H1 (cell line): ENCODE measurements at regions not wholly inside any gene's neighbourhood (a gene's known extent, or its start where the extent isn't known, plus 50 kb on each side); places are given as distances from the start of the nearest gene placed in this dataset.

Source experiments
- ATF3 ChIP-seq: IDR thresholded peaks from 2 replicates; pipeline ENCODE4 v1.6.1; 2011; ENCODE audit warnings: low read depth, mild to moderate bottlenecking, low read length; ENCODE audit not compliant: insufficient read depth
- CEBPB ChIP-seq: IDR thresholded peaks from 2 replicates; pipeline ENCODE4 v1.6.1; 2012; ENCODE audit warnings: low read depth, low read length
- CHD1 ChIP-seq: IDR thresholded peaks from 2 replicates; pipeline ENCODE4 v1.6.1; 2012; ENCODE audit warnings: low read depth, low read length, improper control_type of control experiment
- CTCF ChIP-seq, 3 experiments: IDR thresholded peaks; 1 replicate in 2 of 3; 2 replicates in 1 of 3; pipeline versions ENCODE4 v1.5.1 to v1.6.1; 2011; ENCODE audit warnings: low read length in 3 of 3, mild to moderate bottlenecking in 3 of 3, inconsistent platforms in 2 of 3, low read depth in 1 of 3, moderate library complexity in 1 of 3; ENCODE audit not compliant: insufficient read depth in 1 of 3; ENCODE audit errors: control extremely low read depth in 1 of 3
- EP300 ChIP-seq, 2 experiments: IDR thresholded peaks; 1 replicate in 1 of 2; 2 replicates in 1 of 2; pipeline ENCODE4 v1.6.1; 2011 to 2012; ENCODE audit warnings: low read depth in 2 of 2, low read length in 2 of 2, mild to moderate bottlenecking in 2 of 2, borderline replicate concordance in 1 of 2, inconsistent platforms in 1 of 2, moderate library complexity in 1 of 2
- GABPA ChIP-seq: IDR thresholded peaks from 2 replicates; pipeline ENCODE4 v1.6.1; 2011; ENCODE audit warnings: mild to moderate bottlenecking, low read length, moderate library complexity, borderline replicate concordance; ENCODE audit not compliant: insufficient read depth
- KDM5A ChIP-seq: fragments of 200-600 bp; IDR thresholded peaks from 2 replicates; pipeline ENCODE4 v1.7.1; 2012; ENCODE audit warnings: mild to moderate bottlenecking, low read length, inconsistent platforms, mixed read lengths
- MAX ChIP-seq: IDR thresholded peaks from 2 replicates; pipeline ENCODE4 v1.6.1; 2012; ENCODE audit warnings: inconsistent platforms
- POLR2A ChIP-seq, 2 experiments: IDR thresholded peaks; 1 replicate in 1 of 2; 2 replicates in 1 of 2; pipeline ENCODE4 v1.6.1; 2011; ENCODE audit warnings: low read depth in 2 of 2, low read length in 2 of 2, mild to moderate bottlenecking in 2 of 2; ENCODE audit errors: control extremely low read depth in 1 of 2
- POLR2AphosphoS5 ChIP-seq: IDR thresholded peaks from 2 replicates; pipeline ENCODE4 v1.6.1; 2011; ENCODE audit warnings: low read depth, low read length
- SIN3A ChIP-seq, 2 experiments: IDR thresholded peaks in 1 of 2; conservative IDR thresholded peaks in 1 of 2; 2 replicates each; pipeline ENCODE4 v1.6.1; 2011 to 2012; ENCODE audit warnings: low read length in 2 of 2, improper control_type of control experiment in 1 of 2, low read depth in 1 of 2, mild to moderate bottlenecking in 1 of 2
- SP1 ChIP-seq: IDR thresholded peaks from 2 replicates; pipeline ENCODE4 v1.6.1; 2011; ENCODE audit warnings: low read depth, low read length
- TBP ChIP-seq: IDR thresholded peaks from 2 replicates; pipeline ENCODE4 v1.6.1; 2011; ENCODE audit warnings: low read depth, low read length, improper control_type of control experiment
- TF ChIP-seq, protein P1 (sequence below): IDR thresholded peaks from 2 replicates; pipeline ENCODE4 v1.6.1; 2012; ENCODE audit warnings: low read length, inconsistent platforms

GRCh38 chr4:123976819-123977218, 580.2 kb downstream of the SPRY1 start:
- TF ChIP-seq EP300 (IDR thresholded peaks at IDR 0.05; ENCODE audit: borderline replicate concordance in 1 of 2, low read depth in 2 of 2, low read length in 2 of 2) (no peak), CTCF (IDR thresholded peaks at IDR 0.05; ENCODE audit: control extremely low read depth in 1 of 3, insufficient read depth in 1 of 3, low read depth in 1 of 3, low read length in 3 of 3) (no peak), KDM5A (no peak), MAX (no peak), SP1 (no peak), ATF3 (no peak), CEBPB (no peak), GABPA (no peak), CHD1 (no peak), POLR2AphosphoS5 (no peak), POLR2A (IDR thresholded peaks at IDR 0.05; ENCODE audit: control extremely low read depth in 1 of 2, low read depth in 2 of 2, low read length in 2 of 2) (no peak), SIN3A (conservative IDR thresholded peaks at IDR 0.05 in 1 of 2, IDR thresholded peaks at IDR 0.05 in 1 of 2; ENCODE audit: low read depth in 1 of 2, low read length in 2 of 2) (no peak), TBP (no peak)
- TF ChIP-seq, protein P1, sequence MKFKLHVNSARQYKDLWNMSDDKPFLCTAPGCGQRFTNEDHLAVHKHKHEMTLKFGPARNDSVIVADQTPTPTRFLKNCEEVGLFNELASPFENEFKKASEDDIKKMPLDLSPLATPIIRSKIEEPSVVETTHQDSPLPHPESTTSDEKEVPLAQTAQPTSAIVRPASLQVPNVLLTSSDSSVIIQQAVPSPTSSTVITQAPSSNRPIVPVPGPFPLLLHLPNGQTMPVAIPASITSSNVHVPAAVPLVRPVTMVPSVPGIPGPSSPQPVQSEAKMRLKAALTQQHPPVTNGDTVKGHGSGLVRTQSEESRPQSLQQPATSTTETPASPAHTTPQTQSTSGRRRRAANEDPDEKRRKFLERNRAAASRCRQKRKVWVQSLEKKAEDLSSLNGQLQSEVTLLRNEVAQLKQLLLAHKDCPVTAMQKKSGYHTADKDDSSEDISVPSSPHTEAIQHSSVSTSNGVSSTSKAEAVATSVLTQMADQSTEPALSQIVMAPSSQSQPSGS, result no peak
